Progenitor cell of endocrine pancreas (in vitro differentiated cells): ENCODE measurements at regions not wholly inside any gene's neighbourhood (a gene's known extent, or its start where the extent isn't known, plus 50 kb on each side); places are given as distances from the start of the nearest gene placed in this dataset.

ENCODE experiments used
- DNase-seq: peaks from one replicate; pipeline ENCODE4 v3.0.0; 2021; ENCODE audit warnings: low spot score; ENCODE audit not compliant: unreplicated experiment
- H3K27ac Mint-ChIP-seq: 2 replicates; pipeline ENCODE4 v1.8.0; 2021; ENCODE audit warnings: mild to moderate bottlenecking, moderate library complexity, mixed read lengths
- H3K27me3 Mint-ChIP-seq: 2 replicates; pipeline ENCODE4 v1.8.0; 2021; ENCODE audit warnings: mixed read lengths
- H3K36me3 Mint-ChIP-seq: 2 replicates; pipeline ENCODE4 v1.8.0; 2022; ENCODE audit warnings: mixed read lengths; ENCODE audit not compliant: insufficient read depth
- H3K4me1 Mint-ChIP-seq: 2 replicates; pipeline ENCODE4 v1.8.0; 2021; ENCODE audit warnings: low read depth, mixed read lengths
- H3K4me3 Mint-ChIP-seq: 2 replicates; pipeline ENCODE4 v1.8.0; 2021; ENCODE audit warnings: low read depth, mild to moderate bottlenecking, moderate library complexity, mixed read lengths
- H3K9me3 Mint-ChIP-seq: 2 replicates; pipeline ENCODE4 v1.8.0; 2021; ENCODE audit warnings: low read depth, mixed read lengths
- CTCF ChIP-seq: fragments of 200-600 bp; sonication (generic); IDR thresholded peaks from one replicate; pipeline ENCODE4 v1.5.0; 2021; ENCODE audit warnings: antibody characterized with exemption, mild to moderate bottlenecking; ENCODE audit not compliant: unreplicated experiment

- no peak for DNase-seq
- Mint-ChIP-seq H3K27me3 (peaks cover 3% of the 10 kb centered on the region), H3K9me3 (peaks cover 3% of the 10 kb centered on the region), H3K36me3 (no peaks in the 10 kb centered on the region), H3K4me1 (peaks cover 1% of the 10 kb centered on the region), H3K4me3 (no peak overlapping the region), H3K27ac (no peak overlapping the region)
- TF ChIP-seq CTCF = no peak
Measured at GRCh38 chr11:111098091-111098490, 147.4 kb upstream of the POU2AF2 start.

GRCh38 chr11:111097191-111097590 is 148.3 kb upstream of the POU2AF2 start:
- H3K9me3 Mint-ChIP-seq = peaks cover 3% of the 10 kb centered on the region
- peak overlapping the region; percentile 77 for H3K4me3 Mint-ChIP-seq
- H3K27ac Mint-ChIP-seq = peak overlapping the region; percentile 79
- H3K27me3 Mint-ChIP-seq = peaks cover 3% of the 10 kb centered on the region
- no peak for TF ChIP-seq CTCF
- peak; percentile 48 for DNase-seq
- no peaks in the 10 kb centered on the region for H3K36me3 Mint-ChIP-seq
- H3K4me1 Mint-ChIP-seq = peaks cover 1% of the 10 kb centered on the region

- TF ChIP-seq CTCF = no peak
- no peak for DNase-seq
- Mint-ChIP-seq H3K4me3 (no peak overlapping the region), H3K36me3 (no peaks in the 10 kb centered on the region), H3K27ac (no peak overlapping the region), H3K27me3 (no peaks in the 10 kb centered on the region), H3K4me1 (peaks cover 1% of the 10 kb centered on the region), H3K9me3 (peaks cover under 1% of the 10 kb centered on the region)
Measured at GRCh38 chr11:111095327-111095726, 150.2 kb upstream of the POU2AF2 start.

- no peaks in the 10 kb centered on the region for H3K36me3 Mint-ChIP-seq
- H3K27me3 Mint-ChIP-seq = no peaks in the 10 kb centered on the region
- DNase-seq = no peak
- H3K4me3 Mint-ChIP-seq = no peak overlapping the region
- peaks cover 1% of the 10 kb centered on the region for H3K4me1 Mint-ChIP-seq
- no peaks in the 10 kb centered on the region for H3K9me3 Mint-ChIP-seq
- no peak for TF ChIP-seq CTCF
- no peak overlapping the region for H3K27ac Mint-ChIP-seq
Measured at GRCh38 chr11:111093061-111093460, 152.5 kb upstream of the POU2AF2 start.

GRCh38 chr11:111091321-111091938 is 154.1 kb upstream of the POU2AF2 start:
- Mint-ChIP-seq H3K27me3 (no peaks in the 10 kb centered on the region), H3K4me1 (no peaks in the 10 kb centered on the region), H3K27ac (no peak overlapping the region), H3K9me3 (no peaks in the 10 kb centered on the region), H3K4me3 (no peak overlapping the region), H3K36me3 (no peaks in the 10 kb centered on the region)
- DNase-seq = no peak
- no peak for TF ChIP-seq CTCF
